Body of pancreas (tissue), 4 donors: ENCODE measurements at regions not wholly inside any gene's neighbourhood (a gene's known extent, or its start where the extent isn't known, plus 50 kb on each side); places are given as distances from the start of the nearest gene placed in this dataset.

ENCODE experiments used
- ATAC-seq: fragments of 150-250 bp; one replicate; pipeline ENCODE4 v1.9.1; 2016
- DNase-seq, 4 donors: peaks; one replicate each; pipeline ENCODE4 v3.0.0-alpha.2; 2019
- H3K27ac ChIP-seq, 4 donors: fragments of 200-600 bp; sonication (generic); 1 replicate in 3 of 4; 2 replicates in 1 of 4; pipeline versions ENCODE4 v1.5.1 to v1.6.1; 2016 to 2019; ENCODE audit warnings: mild to moderate bottlenecking in 1 of 4, mixed read lengths in 1 of 4, moderate library complexity in 1 of 4
- H3K27me3 ChIP-seq, 2 donors: fragments of 200-600 bp; sonication (generic); one replicate each; pipeline ENCODE4 v1.6.0; 2016; ENCODE audit warnings: mild to moderate bottlenecking in 1 of 2
- H3K36me3 ChIP-seq, 2 donors: fragments of 200-600 bp; sonication (generic); replicated peaks in 1 of 2; 2 replicates each; pipeline ENCODE4 v1.5.1; 2016; ENCODE audit warnings: low read depth in 2 of 2; ENCODE audit not compliant: insufficient read depth in 1 of 2
- H3K4me1 ChIP-seq: fragments of 200-600 bp; sonication (generic); one replicate; pipeline ENCODE4 v1.6.0; 2016
- H3K4me3 ChIP-seq, 2 donors: fragments of 200-600 bp; sonication (generic); 1 replicate in 1 of 2; 2 replicates in 1 of 2; pipeline ENCODE4 v1.5.1; 2016 to 2019
- H3K9me3 ChIP-seq, 3 donors: fragments of 200-600 bp; sonication (generic); 1 replicate in 2 of 3; 2 replicates in 1 of 3; pipeline ENCODE4 v1.5.1; 2016
- CTCF ChIP-seq, 7 experiments: fragments of 450-650 bp in 4 of 7; fragments of 200-600 bp in 3 of 7; sonication (generic) in 3 of 7; IDR thresholded peaks; one replicate each; pipeline ENCODE4 v1.5.1; 2016 to 2019; ENCODE audit warnings: antibody characterized with exemption in 7 of 7
- POLR2A ChIP-seq, 3 donors: fragments of 450-650 bp; IDR thresholded peaks; one replicate each; pipeline ENCODE4 v1.6.1; 2016; ENCODE audit warnings: antibody characterized with exemption in 3 of 3, mild to moderate bottlenecking in 2 of 3
- WGBS, 2 donors: methylation state at CpG; one replicate each; pipeline ENCODE4 v1.1.5; 2017; 5-methylcytosine and 5-hydroxymethylcytosine counted together
- intact Hi-C: fragments of 100-400 bp; cut with DNase I; formaldehyde crosslinking; loops from one replicate; pipeline ENCODE4 v1.15.1; 2023

- no peaks in the 10 kb centered on the region for H3K4me1 ChIP-seq
- no peak overlapping the region for H3K27ac ChIP-seq
- WGBS, 2 donors, result 34 to 51% methylated on average over 5 of the region's 5 CpGs
- H3K4me3 ChIP-seq, result no peak overlapping the region
- intact Hi-C loops, result no loop called here
- H3K36me3 ChIP-seq, result no peaks in the 10 kb centered on the region
- DNase-seq (no peak), ATAC-seq (no peak)
- no peaks in the 10 kb centered on the region for H3K9me3 ChIP-seq
- H3K27me3 ChIP-seq, result no peaks in the 10 kb centered on the region
- TF ChIP-seq POLR2A (IDR thresholded peaks at IDR 0.05), result no peak
- TF ChIP-seq CTCF (IDR thresholded peaks at IDR 0.05), result no peak
These were observed 103.4 kb downstream of the QRFPR start for GRCh38 chr4:121277194-121278105.

GRCh38 chr4:121273191-121273590 is 107.6 kb downstream of the QRFPR start:
- no peaks in the 10 kb centered on the region for H3K36me3 ChIP-seq
- H3K4me3 ChIP-seq, result no peak overlapping the region
- WGBS, 2 donors, result 46 to 50% methylated on average over 3 of the region's 3 CpGs
- no peaks in the 10 kb centered on the region for H3K9me3 ChIP-seq
- intact Hi-C loops, result no loop called here
- DNase-seq, result no peak
- H3K4me1 ChIP-seq, result no peaks in the 10 kb centered on the region
- no peak overlapping the region for H3K27ac ChIP-seq
- no peaks in the 10 kb centered on the region for H3K27me3 ChIP-seq
- ATAC-seq, result no peak
- no peak for TF ChIP-seq CTCF (IDR thresholded peaks at IDR 0.05)
- TF ChIP-seq POLR2A (IDR thresholded peaks at IDR 0.05), result no peak

- intact Hi-C loops, result no loop called here
- no peaks in the 10 kb centered on the region for H3K27me3 ChIP-seq
- no peaks in the 10 kb centered on the region for H3K4me1 ChIP-seq
- no peaks in the 10 kb centered on the region for H3K36me3 ChIP-seq
- no peak for DNase-seq
- 44 to 48% methylated on average over 2 of the region's 2 CpGs for WGBS, 2 donors
- no peak overlapping the region for H3K4me3 ChIP-seq
- no peaks in the 10 kb centered on the region for H3K9me3 ChIP-seq
- peak; percentile 56 for ATAC-seq
- H3K27ac ChIP-seq, result no peak overlapping the region
- TF ChIP-seq CTCF (IDR thresholded peaks at IDR 0.05) (no peak), POLR2A (IDR thresholded peaks at IDR 0.05) (no peak)
These were observed 108.3 kb downstream of the QRFPR start for GRCh38 chr4:121272526-121272925.

- no peak overlapping the region for H3K4me3 ChIP-seq
- H3K4me1 ChIP-seq, result no peaks in the 10 kb centered on the region
- no peak for DNase-seq
- H3K36me3 ChIP-seq, result no peaks in the 10 kb centered on the region
- ATAC-seq, result no peak
- H3K27me3 ChIP-seq, result no peaks in the 10 kb centered on the region
- TF ChIP-seq POLR2A (IDR thresholded peaks at IDR 0.05), result no peak
- no peak for TF ChIP-seq CTCF (IDR thresholded peaks at IDR 0.05)
- intact Hi-C loops, result no loop called here
- H3K9me3 ChIP-seq, result no peaks in the 10 kb centered on the region
- no peak overlapping the region for H3K27ac ChIP-seq
These were observed 106.3 kb upstream of the TNIP3 start for GRCh38 chr4:121270389-121270788.

- DNase-seq, result no peak
- Histone ChIP-seq H3K27me3 (no peaks in the 10 kb centered on the region), H3K4me1 (no peaks in the 10 kb centered on the region), H3K9me3 (no peaks in the 10 kb centered on the region), H3K27ac (no peak overlapping the region), H3K36me3 (no peaks in the 10 kb centered on the region), H3K4me3 (no peak overlapping the region)
- WGBS, 2 donors, result 79 to 83% methylated on average over 1 of the region's 1 CpG
- ATAC-seq, result no peak
- intact Hi-C loops, result no loop called here
- no peak for TF ChIP-seq CTCF (IDR thresholded peaks at IDR 0.05)
- no peak for TF ChIP-seq POLR2A (IDR thresholded peaks at IDR 0.05)
These were observed 104.9 kb upstream of the TNIP3 start for GRCh38 chr4:121269001-121269400.
